ENCODE measurements at regions not wholly inside any gene's neighbourhood (a gene's known extent, or its start where the extent isn't known, plus 50 kb on each side); places are given as distances from the start of the nearest gene placed in this dataset.

GRCh38 chrX:122168241-122168640 lies 1015.8 kb upstream of the GRIA3 start:
- no peak overlapping the region for H3K4me2 ChIP-seq (ENCODE audit: low read length)
- no peak overlapping the region for H2AK5ac ChIP-seq (ENCODE audit: low read length)
- no peak overlapping the region for H4K12ac ChIP-seq (ENCODE audit: low read depth, low read length)
- H3K23ac ChIP-seq (ENCODE audit: low read length), result no peak overlapping the region
- no peaks in the 10 kb centered on the region for H3K27me3 ChIP-seq (ENCODE audit: insufficient read depth, low read length)
- H3K79me2 ChIP-seq (ENCODE audit: control insufficient read depth, insufficient read depth, low read length, poor library complexity), result no peaks in the 10 kb centered on the region
- no peak overlapping the region for H2BK5ac ChIP-seq (ENCODE audit: low read depth, low read length, poor library complexity)
- no peak overlapping the region for H3K4me3 ChIP-seq (ENCODE audit: low read depth, low read length)
- no peak overlapping the region for H2BK12ac ChIP-seq (ENCODE audit: low read length)
- H3K18ac ChIP-seq (ENCODE audit: low read length), result no peak overlapping the region
- H3K4me1 ChIP-seq (ENCODE audit: control insufficient read depth in 1 of 2, insufficient read depth in 2 of 2, low read length in 2 of 2), result no peaks in the 10 kb centered on the region
- no CpG with 5 or more reads among the region's 2 CpGs for WGBS (ENCODE audit: extremely low coverage, insufficient coverage, insufficient read length)
- no peak overlapping the region for H3K4ac ChIP-seq (ENCODE audit: low read depth, low read length)
- no peaks in the 10 kb centered on the region for H3K36me3 ChIP-seq (ENCODE audit: control insufficient read depth in 1 of 2, insufficient read depth in 2 of 2, low read length in 2 of 2)
- H4K91ac ChIP-seq (ENCODE audit: low read depth, low read length), result no peak overlapping the region
- no peak overlapping the region for H4K8ac ChIP-seq (ENCODE audit: low read depth, low read length)
- no peak overlapping the region for H2BK120ac ChIP-seq (ENCODE audit: insufficient read depth, low read length, poor library complexity)
- H3K14ac ChIP-seq (ENCODE audit: low read length), result no peak overlapping the region
- no peak overlapping the region for H3K27ac ChIP-seq (ENCODE audit: low read depth, low read length)
- no peak overlapping the region for H3K9ac ChIP-seq (ENCODE audit: low read length)
- H2AFZ ChIP-seq (ENCODE audit: insufficient read depth, low read length, poor library complexity), result no peak overlapping the region
- H3K9me3 ChIP-seq (ENCODE audit: insufficient read depth, low read depth, low read length), result no peaks in the 10 kb centered on the region
- no peaks in the 10 kb centered on the region for H3K79me1 ChIP-seq (ENCODE audit: low read length)
- no peak for DNase-seq

DNA sequence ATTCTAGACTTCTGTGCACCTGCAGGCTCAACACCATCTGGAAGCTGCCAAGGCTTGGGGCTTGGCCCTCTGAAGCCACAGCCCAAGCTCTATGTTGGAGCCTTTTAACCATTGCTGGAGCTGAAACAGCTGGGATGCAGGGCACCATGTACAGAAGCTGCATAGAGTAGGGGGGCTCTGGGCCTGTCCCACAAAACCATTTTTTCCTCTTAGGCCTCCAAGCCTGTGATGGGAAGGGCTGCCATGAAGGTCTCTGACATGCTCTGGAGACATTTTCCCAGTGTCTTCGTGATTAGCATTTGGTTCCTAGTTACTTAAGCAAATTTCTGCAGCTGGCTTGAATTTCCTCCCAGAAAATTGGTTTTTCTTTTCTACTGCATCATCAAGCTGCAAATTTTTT lies 999.3 kb upstream of the GRIA3 start:
- Histone ChIP-seq H4K12ac (ENCODE audit: low read depth, low read length) (no peak overlapping the region), H4K8ac (ENCODE audit: low read depth, low read length) (no peak overlapping the region), H2BK5ac (ENCODE audit: low read depth, low read length, poor library complexity) (no peak overlapping the region), H2BK120ac (ENCODE audit: insufficient read depth, low read length, poor library complexity) (no peak overlapping the region), H2AFZ (ENCODE audit: insufficient read depth, low read length, poor library complexity) (no peak overlapping the region), H3K79me2 (ENCODE audit: control insufficient read depth, insufficient read depth, low read length, poor library complexity) (no peaks in the 10 kb centered on the region), H3K18ac (ENCODE audit: low read length) (no peak overlapping the region), H2BK12ac (ENCODE audit: low read length) (no peak overlapping the region), H3K27me3 (ENCODE audit: insufficient read depth, low read length) (no peaks in the 10 kb centered on the region), H3K4me2 (ENCODE audit: low read length) (no peak overlapping the region), H3K23ac (ENCODE audit: low read length) (no peak overlapping the region), H2AK5ac (ENCODE audit: low read length) (no peak overlapping the region), H3K4ac (ENCODE audit: low read depth, low read length) (no peak overlapping the region), H3K36me3 (ENCODE audit: control insufficient read depth in 1 of 2, insufficient read depth in 2 of 2, low read length in 2 of 2) (no peaks in the 10 kb centered on the region), H3K9me3 (ENCODE audit: insufficient read depth, low read depth, low read length) (no peaks in the 10 kb centered on the region), H4K91ac (ENCODE audit: low read depth, low read length) (no peak overlapping the region), H3K9ac (ENCODE audit: low read length) (no peak overlapping the region), H3K27ac (ENCODE audit: low read depth, low read length) (no peak overlapping the region), H3K4me3 (ENCODE audit: low read depth, low read length) (no peak overlapping the region), H3K14ac (ENCODE audit: low read length) (no peak overlapping the region), H3K4me1 (ENCODE audit: control insufficient read depth in 1 of 2, insufficient read depth in 2 of 2, low read length in 2 of 2) (no peaks in the 10 kb centered on the region), H3K79me1 (ENCODE audit: low read length) (no peaks in the 10 kb centered on the region)
- no CpG with 5 or more reads among the region's 1 CpG for WGBS (ENCODE audit: extremely low coverage, insufficient coverage, insufficient read length)
- no peak for DNase-seq

- H2AK5ac ChIP-seq (ENCODE audit: low read length), result no peak overlapping the region
- no peak overlapping the region for H2BK12ac ChIP-seq (ENCODE audit: low read length)
- H3K23ac ChIP-seq (ENCODE audit: low read length), result no peak overlapping the region
- no peaks in the 10 kb centered on the region for H3K4me1 ChIP-seq (ENCODE audit: control insufficient read depth in 1 of 2, insufficient read depth in 2 of 2, low read length in 2 of 2)
- DNase-seq, result no peak
- H3K18ac ChIP-seq (ENCODE audit: low read length), result no peak overlapping the region
- H4K91ac ChIP-seq (ENCODE audit: low read depth, low read length), result no peak overlapping the region
- H3K79me1 ChIP-seq (ENCODE audit: low read length), result no peaks in the 10 kb centered on the region
- no peak overlapping the region for H3K9ac ChIP-seq (ENCODE audit: low read length)
- no peaks in the 10 kb centered on the region for H3K79me2 ChIP-seq (ENCODE audit: control insufficient read depth, insufficient read depth, low read length, poor library complexity)
- H3K27me3 ChIP-seq (ENCODE audit: insufficient read depth, low read length), result no peaks in the 10 kb centered on the region
- no peak overlapping the region for H4K8ac ChIP-seq (ENCODE audit: low read depth, low read length)
- no peak overlapping the region for H3K14ac ChIP-seq (ENCODE audit: low read length)
- no peaks in the 10 kb centered on the region for H3K36me3 ChIP-seq (ENCODE audit: control insufficient read depth in 1 of 2, insufficient read depth in 2 of 2, low read length in 2 of 2)
- no peak overlapping the region for H2BK5ac ChIP-seq (ENCODE audit: low read depth, low read length, poor library complexity)
- WGBS (ENCODE audit: extremely low coverage, insufficient coverage, insufficient read length), result no CpG with 5 or more reads among the region's 2 CpGs
- no peak overlapping the region for H3K4me2 ChIP-seq (ENCODE audit: low read length)
- no peak overlapping the region for H2AFZ ChIP-seq (ENCODE audit: insufficient read depth, low read length, poor library complexity)
- H3K27ac ChIP-seq (ENCODE audit: low read depth, low read length), result no peak overlapping the region
- no peak overlapping the region for H3K4me3 ChIP-seq (ENCODE audit: low read depth, low read length)
- no peak overlapping the region for H4K12ac ChIP-seq (ENCODE audit: low read depth, low read length)
- no peak overlapping the region for H3K4ac ChIP-seq (ENCODE audit: low read depth, low read length)
- H2BK120ac ChIP-seq (ENCODE audit: insufficient read depth, low read length, poor library complexity), result no peak overlapping the region
- H3K9me3 ChIP-seq (ENCODE audit: insufficient read depth, low read depth, low read length), result no peaks in the 10 kb centered on the region
These were observed 996.9 kb upstream of the GRIA3 start for GRCh38 chrX:122187069-122187713.

DNA sequence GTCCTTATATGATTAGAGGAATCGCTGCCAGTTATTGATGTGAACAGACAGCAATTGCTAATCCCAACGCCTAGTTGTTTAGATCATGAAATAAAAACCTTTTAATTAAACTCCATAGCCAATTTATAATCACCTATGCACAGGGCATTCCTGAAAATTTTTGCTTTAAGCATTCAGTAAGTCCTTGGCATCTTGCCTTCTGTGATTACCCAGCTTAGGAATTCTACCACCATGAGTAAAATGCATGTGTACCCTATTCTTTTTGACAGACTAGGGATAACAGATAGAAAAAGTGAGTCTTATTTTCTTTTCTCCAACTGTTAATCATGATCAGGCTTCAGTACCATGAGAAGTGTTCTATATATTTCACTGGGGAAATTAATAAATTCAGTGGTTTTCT lies 995.3 kb upstream of the GRIA3 start:
- Histone ChIP-seq H4K91ac (ENCODE audit: low read depth, low read length) (no peak overlapping the region), H3K23ac (ENCODE audit: low read length) (no peak overlapping the region), H4K12ac (ENCODE audit: low read depth, low read length) (no peak overlapping the region), H3K18ac (ENCODE audit: low read length) (no peak overlapping the region), H3K36me3 (ENCODE audit: control insufficient read depth in 1 of 2, insufficient read depth in 2 of 2, low read length in 2 of 2) (no peaks in the 10 kb centered on the region), H3K4me1 (ENCODE audit: control insufficient read depth in 1 of 2, insufficient read depth in 2 of 2, low read length in 2 of 2) (no peaks in the 10 kb centered on the region), H2BK5ac (ENCODE audit: low read depth, low read length, poor library complexity) (no peak overlapping the region), H3K4ac (ENCODE audit: low read depth, low read length) (no peak overlapping the region), H3K27me3 (ENCODE audit: insufficient read depth, low read length) (no peaks in the 10 kb centered on the region), H3K9ac (ENCODE audit: low read length) (no peak overlapping the region), H2BK12ac (ENCODE audit: low read length) (no peak overlapping the region), H3K14ac (ENCODE audit: low read length) (no peak overlapping the region), H2AK5ac (ENCODE audit: low read length) (no peak overlapping the region), H4K8ac (ENCODE audit: low read depth, low read length) (no peak overlapping the region), H3K9me3 (ENCODE audit: insufficient read depth, low read depth, low read length) (no peaks in the 10 kb centered on the region), H2AFZ (ENCODE audit: insufficient read depth, low read length, poor library complexity) (no peak overlapping the region), H3K79me2 (ENCODE audit: control insufficient read depth, insufficient read depth, low read length, poor library complexity) (no peaks in the 10 kb centered on the region), H3K79me1 (ENCODE audit: low read length) (no peaks in the 10 kb centered on the region), H3K4me3 (ENCODE audit: low read depth, low read length) (no peak overlapping the region), H3K27ac (ENCODE audit: low read depth, low read length) (no peak overlapping the region), H2BK120ac (ENCODE audit: insufficient read depth, low read length, poor library complexity) (no peak overlapping the region), H3K4me2 (ENCODE audit: low read length) (no peak overlapping the region)
- WGBS (ENCODE audit: extremely low coverage, insufficient coverage, insufficient read length), result no CpG with 5 or more reads among the region's 2 CpGs
- DNase-seq, result no peak
